ENCODE measurements at regions not wholly inside any gene's neighbourhood (a gene's known extent, or its start where the extent isn't known, plus 50 kb on each side); places are given as distances from the start of the nearest gene placed in this dataset.

DNA sequence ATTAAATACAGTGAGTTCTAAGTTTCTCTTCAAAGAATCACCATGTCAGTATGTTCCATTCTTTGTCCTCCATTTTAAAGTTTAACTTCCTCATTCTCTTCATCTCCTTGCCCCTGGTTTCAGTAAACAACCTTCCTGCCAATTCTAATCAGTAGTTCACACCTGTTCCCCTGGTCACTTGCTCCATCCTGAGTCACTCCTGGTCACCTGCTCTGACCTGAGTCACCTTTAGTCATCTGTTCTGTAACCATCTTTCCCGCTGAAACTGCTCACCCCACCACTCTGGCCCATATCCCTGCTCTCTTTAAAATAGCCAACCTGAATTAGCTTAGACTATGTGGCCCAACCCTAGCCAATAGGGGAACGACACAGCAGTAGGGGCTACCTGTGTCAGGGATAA, 1447.4 kb upstream of the TMEM132C start:
- intact Hi-C loops (cut with DNase I): no loop called here
- no peak for TF ChIP-seq CTCF (IDR thresholded peaks at IDR 0.05; ENCODE audit: borderline replicate concordance, extremely low read depth, insufficient read depth)
- no peak overlapping the region for H3K4me3 ChIP-seq (ENCODE audit: low read length in 3 of 3)
- no peaks in the 10 kb centered on the region for H3K27me3 ChIP-seq (ENCODE audit: control insufficient read depth, insufficient read depth, low read length)
- H3K9me3 ChIP-seq (ENCODE audit: control insufficient read depth in 2 of 3, insufficient read depth in 1 of 3, low read length in 3 of 3): no peaks in the 10 kb centered on the region
- H3K36me3 ChIP-seq (ENCODE audit: control insufficient read depth in 2 of 3, insufficient read depth in 3 of 3, low read length in 3 of 3): no peaks in the 10 kb centered on the region
- H3K4me1 ChIP-seq (ENCODE audit: control insufficient read depth in 2 of 3, insufficient read depth in 2 of 3, low read depth in 1 of 3, low read length in 3 of 3): no peaks in the 10 kb centered on the region
- no peak for DNase-seq
- H3K9ac ChIP-seq (ENCODE audit: low read length in 3 of 3): no peak overlapping the region
- H3K27ac ChIP-seq (ENCODE audit: low read depth in 2 of 2, low read length in 2 of 2): no peak overlapping the region
- no peak for FAIRE-seq

- H3K4me1 ChIP-seq (ENCODE audit: control insufficient read depth in 2 of 3, insufficient read depth in 2 of 3, low read depth in 1 of 3, low read length in 3 of 3): no peaks in the 10 kb centered on the region
- no peak overlapping the region for H3K9ac ChIP-seq (ENCODE audit: low read length in 3 of 3)
- no peak overlapping the region for H3K4me3 ChIP-seq (ENCODE audit: low read length in 3 of 3)
- no peak for DNase-seq
- TF ChIP-seq CTCF (IDR thresholded peaks at IDR 0.05; ENCODE audit: borderline replicate concordance, extremely low read depth, insufficient read depth): no peak
- H3K36me3 ChIP-seq (ENCODE audit: control insufficient read depth in 2 of 3, insufficient read depth in 3 of 3, low read length in 3 of 3): no peaks in the 10 kb centered on the region
- intact Hi-C loops (cut with DNase I): no loop called here
- H3K27me3 ChIP-seq (ENCODE audit: control insufficient read depth, insufficient read depth, low read length): no peaks in the 10 kb centered on the region
- no peak for FAIRE-seq
- H3K9me3 ChIP-seq (ENCODE audit: control insufficient read depth in 2 of 3, insufficient read depth in 1 of 3, low read length in 3 of 3): peaks cover 0 to 11% (median 3%) of the 10 kb centered on the region in 3 donors
- no peak overlapping the region for H3K27ac ChIP-seq (ENCODE audit: low read depth in 2 of 2, low read length in 2 of 2)
Measured at GRCh38 chr12:126830778-126831680, 1435.9 kb upstream of the TMEM132C start.

DNA sequence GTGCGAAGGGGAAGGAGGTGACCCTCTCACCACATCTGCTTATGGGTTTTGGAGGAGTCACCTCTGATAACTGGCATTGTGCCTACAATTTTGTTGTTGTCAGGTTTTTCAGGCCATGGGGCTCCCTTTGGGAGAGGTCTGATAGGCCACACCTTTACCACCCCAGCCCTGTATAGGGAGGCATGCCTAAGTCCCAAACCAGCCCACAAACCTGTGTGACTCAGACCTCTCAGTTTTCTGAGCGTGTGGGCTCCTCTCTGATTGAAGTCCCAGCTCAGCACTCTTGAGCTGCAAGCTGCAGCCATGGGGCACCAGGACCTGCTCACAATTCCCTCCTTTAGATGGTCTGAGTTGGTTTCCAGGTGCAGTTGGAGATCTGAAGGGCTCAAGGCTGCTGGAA, 1429.3 kb upstream of the TMEM132C start:
- Histone ChIP-seq H3K4me1 (ENCODE audit: control insufficient read depth in 2 of 3, insufficient read depth in 2 of 3, low read depth in 1 of 3, low read length in 3 of 3) (no peaks in the 10 kb centered on the region), H3K4me3 (ENCODE audit: low read length in 3 of 3) (no peak overlapping the region), H3K9me3 (ENCODE audit: control insufficient read depth in 2 of 3, insufficient read depth in 1 of 3, low read length in 3 of 3) (peaks cover 0 to 21% (median 19%) of the 10 kb centered on the region in 3 donors), H3K27ac (ENCODE audit: low read depth in 2 of 2, low read length in 2 of 2) (no peak overlapping the region), H3K9ac (ENCODE audit: low read length in 3 of 3) (no peak overlapping the region), H3K36me3 (ENCODE audit: control insufficient read depth in 2 of 3, insufficient read depth in 3 of 3, low read length in 3 of 3) (no peaks in the 10 kb centered on the region), H3K27me3 (ENCODE audit: control insufficient read depth, insufficient read depth, low read length) (no peaks in the 10 kb centered on the region)
- TF ChIP-seq CTCF (IDR thresholded peaks at IDR 0.05; ENCODE audit: borderline replicate concordance, extremely low read depth, insufficient read depth): no peak
- DNase-seq: no peak
- FAIRE-seq: no peak
- intact Hi-C loops (cut with DNase I): no loop called here
